Smooth muscle cell (in vitro differentiated cells): ENCODE measurements at regions not wholly inside any gene's neighbourhood (a gene's known extent, or its start where the extent isn't known, plus 50 kb on each side); places are given as distances from the start of the nearest gene placed in this dataset.

Source experiments
- DNase-seq: peaks from one replicate; lab custom pipeline; 2025; ENCODE audit not compliant: unreplicated experiment; lab: John Stamatoyannopoulos, UW
- H2AFZ ChIP-seq: fragments of 200-600 bp; sonication (generic); 2 replicates; pipeline ENCODE4 v1.6.0; 2016; ENCODE audit warnings: antibody characterized with exemption, low read depth, mild to moderate bottlenecking
- H3F3A ChIP-seq: fragments of 200-600 bp; sonication (generic); 2 replicates; pipeline ENCODE4 v1.6.0; 2017; ENCODE audit warnings: antibody characterized with exemption, low read depth
- H3K27ac ChIP-seq: fragments of 200-600 bp; sonication (generic); 2 replicates; pipeline ENCODE4 v1.5.1; 2016; ENCODE audit warnings: low read depth, mild to moderate bottlenecking
- H3K27me3 ChIP-seq: fragments of 200-600 bp; sonication (generic); 2 replicates; pipeline ENCODE4 v1.6.1; 2016; ENCODE audit warnings: low read depth, mild to moderate bottlenecking
- H3K36me3 ChIP-seq: fragments of 200-600 bp; sonication (generic); 2 replicates; pipeline ENCODE4 v1.5.1; 2016; ENCODE audit warnings: low read depth
- H3K4me1 ChIP-seq: fragments of 200-600 bp; sonication (generic); 2 replicates; pipeline ENCODE4 v1.5.1; 2016; ENCODE audit warnings: low read depth
- H3K4me2 ChIP-seq: fragments of 200-600 bp; sonication (generic); 2 replicates; pipeline ENCODE4 v1.6.0; 2016; ENCODE audit warnings: mild to moderate bottlenecking
- H3K4me3 ChIP-seq: fragments of 200-600 bp; sonication (generic); 2 replicates; pipeline ENCODE4 v1.5.1; 2016; ENCODE audit warnings: mild to moderate bottlenecking
- H3K79me2 ChIP-seq: fragments of 200-600 bp; sonication (generic); 2 replicates; pipeline ENCODE4 v1.6.0; 2016; ENCODE audit warnings: low read depth, mild to moderate bottlenecking
- H3K9ac ChIP-seq: fragments of 200-600 bp; sonication (generic); 2 replicates; pipeline ENCODE4 v1.6.0; 2016; ENCODE audit warnings: low read depth
- H3K9me3 ChIP-seq: fragments of 200-600 bp; sonication (generic); replicated peaks from 2 replicates; pipeline ENCODE4 v1.5.1; 2016; ENCODE audit warnings: low read depth
- H4K20me1 ChIP-seq: fragments of 200-600 bp; sonication (generic); 2 replicates; pipeline ENCODE4 v1.6.0; 2016; ENCODE audit warnings: low read depth
- WGBS: methylation state at CpG from one replicate; pipeline ENCODE4 v1.1.7; 2016; ENCODE audit warnings: low lambda C conversion rate; 5-methylcytosine and 5-hydroxymethylcytosine counted together
- TF ChIP-seq, protein P1 (sequence below): fragments of 200-600 bp; sonication (generic); IDR thresholded peaks from 2 replicates; pipeline ENCODE4 v1.5.1; 2017; ENCODE audit warnings: borderline replicate concordance, mild to moderate bottlenecking, antibody characterized with exemption; ENCODE audit not compliant: insufficient read depth, poor library complexity, severe bottlenecking

DNA sequence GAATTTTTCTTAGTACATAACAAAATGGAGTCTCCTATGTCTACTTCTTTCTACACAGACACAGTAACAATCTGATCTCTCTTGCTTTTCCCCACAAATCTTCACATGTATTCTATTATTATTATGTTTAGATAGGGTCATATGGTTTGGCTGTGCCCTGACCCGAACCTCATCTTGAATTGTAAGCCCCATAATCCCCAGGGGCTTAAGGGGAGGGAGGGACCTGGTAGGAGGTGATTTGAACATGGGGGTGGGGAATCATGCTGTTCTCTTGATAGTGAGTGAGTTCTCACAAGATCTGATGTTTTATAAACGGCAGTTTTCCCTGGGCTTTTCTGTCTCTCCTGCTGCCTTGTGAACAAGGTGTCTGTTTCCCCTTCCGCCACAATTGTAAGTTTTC, 86.7 kb upstream of the SELENOK start:
- Histone ChIP-seq H3K27ac (no peak overlapping the region), H3K36me3 (no peaks in the 10 kb centered on the region), H3F3A (no peaks in the 10 kb centered on the region), H3K9me3 (no peaks in the 10 kb centered on the region), H3K4me1 (peaks cover 8% of the 10 kb centered on the region), H3K4me2 (no peak overlapping the region), H4K20me1 (no peaks in the 10 kb centered on the region), H2AFZ (no peak overlapping the region), H3K27me3 (peaks cover 4% of the 10 kb centered on the region), H3K4me3 (no peak overlapping the region), H3K9ac (no peak overlapping the region), H3K79me2 (no peaks in the 10 kb centered on the region)
- TF ChIP-seq, protein P1, sequence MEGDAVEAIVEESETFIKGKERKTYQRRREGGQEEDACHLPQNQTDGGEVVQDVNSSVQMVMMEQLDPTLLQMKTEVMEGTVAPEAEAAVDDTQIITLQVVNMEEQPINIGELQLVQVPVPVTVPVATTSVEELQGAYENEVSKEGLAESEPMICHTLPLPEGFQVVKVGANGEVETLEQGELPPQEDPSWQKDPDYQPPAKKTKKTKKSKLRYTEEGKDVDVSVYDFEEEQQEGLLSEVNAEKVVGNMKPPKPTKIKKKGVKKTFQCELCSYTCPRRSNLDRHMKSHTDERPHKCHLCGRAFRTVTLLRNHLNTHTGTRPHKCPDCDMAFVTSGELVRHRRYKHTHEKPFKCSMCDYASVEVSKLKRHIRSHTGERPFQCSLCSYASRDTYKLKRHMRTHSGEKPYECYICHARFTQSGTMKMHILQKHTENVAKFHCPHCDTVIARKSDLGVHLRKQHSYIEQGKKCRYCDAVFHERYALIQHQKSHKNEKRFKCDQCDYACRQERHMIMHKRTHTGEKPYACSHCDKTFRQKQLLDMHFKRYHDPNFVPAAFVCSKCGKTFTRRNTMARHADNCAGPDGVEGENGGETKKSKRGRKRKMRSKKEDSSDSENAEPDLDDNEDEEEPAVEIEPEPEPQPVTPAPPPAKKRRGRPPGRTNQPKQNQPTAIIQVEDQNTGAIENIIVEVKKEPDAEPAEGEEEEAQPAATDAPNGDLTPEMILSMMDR, result no peak
- no peak for DNase-seq
- WGBS, result 70% methylated on average over 3 of the region's 3 CpGs

- TF ChIP-seq, protein P1, result no peak
Observed at GRCh38 chr3:53975382-53975781, 83.7 kb upstream of the SELENOK start.

GRCh38 chr3:53974324-53974723, 82.7 kb upstream of the SELENOK start:
- Histone ChIP-seq H3K4me2 (no peak overlapping the region), H2AFZ (no peak overlapping the region)

More at GRCh38 chr3:53975382-53975781, 83.7 kb upstream of the SELENOK start:
- no peaks in the 10 kb centered on the region for H3K36me3 ChIP-seq
- H4K20me1 ChIP-seq, result no peaks in the 10 kb centered on the region
- H3K27ac ChIP-seq, result no peak overlapping the region
- H3F3A ChIP-seq, result no peaks in the 10 kb centered on the region
- H2AFZ ChIP-seq, result no peak overlapping the region
- H3K79me2 ChIP-seq, result no peaks in the 10 kb centered on the region
- H3K9ac ChIP-seq, result no peak overlapping the region
- WGBS, result 96% methylated on average over 2 of the region's 2 CpGs
- no peak for DNase-seq
- peaks cover 4% of the 10 kb centered on the region for H3K27me3 ChIP-seq
- peaks cover 8% of the 10 kb centered on the region for H3K4me1 ChIP-seq
- H3K9me3 ChIP-seq, result no peaks in the 10 kb centered on the region
- H3K4me3 ChIP-seq, result no peak overlapping the region
- no peak overlapping the region for H3K4me2 ChIP-seq

GRCh38 chr3:53973905-53974304, 82.2 kb upstream of the SELENOK start:
- 94% methylated on average over 4 of the region's 4 CpGs for WGBS
- H4K20me1 ChIP-seq, result no peaks in the 10 kb centered on the region
- TF ChIP-seq, protein P1, result no peak
- no peak overlapping the region for H2AFZ ChIP-seq
- no peaks in the 10 kb centered on the region for H3K36me3 ChIP-seq
- H3K4me2 ChIP-seq, result no peak overlapping the region
- H3K79me2 ChIP-seq, result no peaks in the 10 kb centered on the region
- no peaks in the 10 kb centered on the region for H3K9me3 ChIP-seq
- H3K27me3 ChIP-seq, result no peaks in the 10 kb centered on the region
- H3K4me1 ChIP-seq, result peaks cover 7% of the 10 kb centered on the region
- H3F3A ChIP-seq, result no peaks in the 10 kb centered on the region
- H3K9ac ChIP-seq, result no peak overlapping the region
- no peak for DNase-seq
- H3K4me3 ChIP-seq, result no peak overlapping the region
- no peak overlapping the region for H3K27ac ChIP-seq

More at GRCh38 chr3:53974324-53974723, 82.7 kb upstream of the SELENOK start:
- Histone ChIP-seq H3K9me3 (no peaks in the 10 kb centered on the region), H3K79me2 (no peaks in the 10 kb centered on the region), H3K9ac (no peak overlapping the region), H3F3A (no peaks in the 10 kb centered on the region), H3K27me3 (no peaks in the 10 kb centered on the region), H3K36me3 (no peaks in the 10 kb centered on the region), H4K20me1 (no peaks in the 10 kb centered on the region), H3K27ac (no peak overlapping the region), H3K4me1 (peaks cover 8% of the 10 kb centered on the region), H3K4me3 (no peak overlapping the region)
- DNase-seq, result no peak
- TF ChIP-seq, protein P1, result no peak
- WGBS, result 76% methylated on average over 2 of the region's 2 CpGs
